ENCODE measurements at regions not wholly inside any gene's neighbourhood (a gene's known extent, or its start where the extent isn't known, plus 50 kb on each side); places are given as distances from the start of the nearest gene placed in this dataset.

- Histone ChIP-seq H2BK120ac (ENCODE audit: low read depth, low read length) (no peak overlapping the region), H4K8ac (ENCODE audit: low read length) (no peak overlapping the region), H2AK5ac (ENCODE audit: low read length, severe bottlenecking) (no peak overlapping the region), H3K27me3 (ENCODE audit: control insufficient read depth in 1 of 2, insufficient read depth in 1 of 2, low read length in 2 of 2) (no peaks in the 10 kb centered on the region), H3K4me3 (ENCODE audit: insufficient read depth in 1 of 2, low read depth in 1 of 2, low read length in 2 of 2) (no peak overlapping the region), H2BK12ac (ENCODE audit: low read length in 2 of 2) (no peak overlapping the region), H3K9ac (ENCODE audit: low read length) (no peak overlapping the region), H3K9me3 (ENCODE audit: control insufficient read depth, low read length) (no peaks in the 10 kb centered on the region), H4K91ac (ENCODE audit: low read length) (no peak overlapping the region), H2AFZ (ENCODE audit: low read depth, low read length) (no peak overlapping the region), H2BK15ac (ENCODE audit: low read depth, poor library complexity, severe bottlenecking) (no peak overlapping the region), H3K27ac (ENCODE audit: low read length, poor library complexity, severe bottlenecking) (no peak overlapping the region), H3K14ac (ENCODE audit: low read length in 2 of 2) (no peak overlapping the region), H2BK5ac (ENCODE audit: low read depth, low read length, poor library complexity, severe bottlenecking) (no peak overlapping the region), H3K4ac (ENCODE audit: low read depth in 1 of 2, low read length in 2 of 2) (no peak overlapping the region), H3K4me2 (ENCODE audit: low read length, poor library complexity, severe bottlenecking) (no peak overlapping the region), H3K4me1 (ENCODE audit: control insufficient read depth, insufficient read depth, low read depth, low read length) (no peaks in the 10 kb centered on the region), H3K79me1 (replicated peaks; ENCODE audit: low read length, poor library complexity, severe bottlenecking) (no peaks in the 10 kb centered on the region), H3K23ac (ENCODE audit: low read length in 2 of 2) (no peak overlapping the region), H3K18ac (ENCODE audit: low read depth in 1 of 2, low read length in 2 of 2) (no peak overlapping the region), H3K36me3 (ENCODE audit: control insufficient read depth in 1 of 2, insufficient read depth in 2 of 2, low read depth in 1 of 2, low read length in 2 of 2) (no peaks in the 10 kb centered on the region)
- DNase-seq: no peak
- WGBS: no CpG with 5 or more reads among the region's 2 CpGs
Measured at GRCh38 chr4:17265139-17265538, 246.8 kb downstream of the QDPR start.

DNA sequence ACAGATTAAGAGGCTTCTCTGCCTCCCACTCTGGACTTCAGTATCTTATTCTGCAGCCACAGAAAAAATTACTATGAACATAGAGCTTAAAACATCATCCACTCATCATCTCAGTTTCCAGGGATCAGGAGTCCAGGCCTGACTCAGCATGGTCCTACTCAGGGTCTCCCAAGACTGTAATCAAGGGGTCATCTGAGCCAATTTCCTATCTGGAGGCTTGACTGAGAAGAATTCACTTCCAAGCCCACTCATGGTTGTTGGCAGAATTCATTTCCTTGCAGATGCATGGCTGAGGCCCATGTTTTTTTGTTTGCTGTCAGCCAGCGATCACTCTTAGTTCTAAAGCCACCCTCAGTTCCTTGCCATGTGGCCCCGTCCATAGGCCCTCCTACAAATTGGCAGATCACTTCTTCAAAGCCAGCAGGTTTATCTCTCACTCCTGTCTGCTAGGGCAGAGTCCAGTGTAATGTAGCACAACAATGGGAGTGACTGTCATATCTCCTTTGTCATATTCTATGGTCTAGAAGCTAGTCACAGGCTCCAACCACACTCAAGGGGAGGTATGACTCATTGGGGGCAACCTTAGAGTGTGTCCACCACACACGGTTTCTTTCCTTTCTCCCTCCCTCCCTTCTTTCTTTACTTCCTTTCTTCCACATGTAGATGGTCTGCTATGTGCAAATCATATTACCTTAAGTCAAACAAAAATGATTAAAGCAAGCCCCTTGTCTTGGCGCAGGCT, 251.6 kb downstream of the QDPR start:
- no peak overlapping the region for H2BK5ac ChIP-seq (ENCODE audit: low read depth, low read length, poor library complexity, severe bottlenecking)

DNA sequence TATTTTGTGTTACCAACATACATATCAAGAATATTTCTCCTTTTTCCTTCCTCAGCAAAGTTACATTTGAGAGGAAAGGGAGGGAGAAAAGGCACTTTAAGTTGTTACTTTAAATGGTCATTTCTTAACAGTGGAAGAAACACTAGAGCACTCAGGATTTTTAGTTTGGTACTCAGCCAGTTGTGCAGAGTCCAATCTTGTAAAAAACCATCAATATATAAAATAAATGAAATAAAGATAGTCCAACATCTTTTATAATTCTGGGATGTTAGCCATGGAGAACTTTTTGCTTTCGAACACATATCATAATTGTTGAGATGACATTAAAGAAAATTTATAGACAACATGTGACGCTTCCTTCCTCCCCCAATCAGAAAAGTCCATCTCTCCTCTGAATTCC, 253.8 kb downstream of the QDPR start:
- no peak for DNase-seq
- Histone ChIP-seq H2BK5ac (ENCODE audit: low read depth, low read length, poor library complexity, severe bottlenecking) (no peak overlapping the region), H4K91ac (ENCODE audit: low read length) (no peak overlapping the region), H2BK15ac (ENCODE audit: low read depth, poor library complexity, severe bottlenecking) (no peak overlapping the region), H3K4me1 (ENCODE audit: control insufficient read depth, insufficient read depth, low read depth, low read length) (no peaks in the 10 kb centered on the region), H3K14ac (ENCODE audit: low read length in 2 of 2) (no peak overlapping the region), H3K9me3 (ENCODE audit: control insufficient read depth, low read length) (no peaks in the 10 kb centered on the region), H3K18ac (ENCODE audit: low read depth in 1 of 2, low read length in 2 of 2) (no peak overlapping the region), H4K8ac (ENCODE audit: low read length) (no peak overlapping the region), H2AFZ (ENCODE audit: low read depth, low read length) (no peak overlapping the region), H3K36me3 (ENCODE audit: control insufficient read depth in 1 of 2, insufficient read depth in 2 of 2, low read depth in 1 of 2, low read length in 2 of 2) (no peaks in the 10 kb centered on the region), H3K27me3 (ENCODE audit: control insufficient read depth in 1 of 2, insufficient read depth in 1 of 2, low read length in 2 of 2) (no peaks in the 10 kb centered on the region), H3K4me2 (ENCODE audit: low read length, poor library complexity, severe bottlenecking) (no peak overlapping the region), H3K4me3 (ENCODE audit: insufficient read depth in 1 of 2, low read depth in 1 of 2, low read length in 2 of 2) (no peak overlapping the region), H2BK12ac (ENCODE audit: low read length in 2 of 2) (no peak overlapping the region), H3K4ac (ENCODE audit: low read depth in 1 of 2, low read length in 2 of 2) (no peak overlapping the region), H2BK120ac (ENCODE audit: low read depth, low read length) (no peak overlapping the region), H3K23ac (ENCODE audit: low read length in 2 of 2) (no peak overlapping the region), H3K79me1 (replicated peaks; ENCODE audit: low read length, poor library complexity, severe bottlenecking) (no peaks in the 10 kb centered on the region), H3K9ac (ENCODE audit: low read length) (no peak overlapping the region), H2AK5ac (ENCODE audit: low read length, severe bottlenecking) (no peak overlapping the region), H3K27ac (ENCODE audit: low read length, poor library complexity, severe bottlenecking) (no peak overlapping the region)
- WGBS: 86% methylated on average over 2 of the region's 2 CpGs

More for the DNA sequence above, 251.6 kb downstream of the QDPR start:
- Histone ChIP-seq H3K4me1 (ENCODE audit: control insufficient read depth, insufficient read depth, low read depth, low read length) (no peaks in the 10 kb centered on the region), H3K27ac (ENCODE audit: low read length, poor library complexity, severe bottlenecking) (no peak overlapping the region), H3K27me3 (ENCODE audit: control insufficient read depth in 1 of 2, insufficient read depth in 1 of 2, low read length in 2 of 2) (no peaks in the 10 kb centered on the region), H3K23ac (ENCODE audit: low read length in 2 of 2) (no peak overlapping the region), H4K8ac (ENCODE audit: low read length) (no peak overlapping the region), H3K9me3 (ENCODE audit: control insufficient read depth, low read length) (no peaks in the 10 kb centered on the region), H3K4me2 (ENCODE audit: low read length, poor library complexity, severe bottlenecking) (no peak overlapping the region), H3K9ac (ENCODE audit: low read length) (no peak overlapping the region), H2AFZ (ENCODE audit: low read depth, low read length) (no peak overlapping the region), H3K79me1 (replicated peaks; ENCODE audit: low read length, poor library complexity, severe bottlenecking) (no peaks in the 10 kb centered on the region), H2BK15ac (ENCODE audit: low read depth, poor library complexity, severe bottlenecking) (no peak overlapping the region), H2BK120ac (ENCODE audit: low read depth, low read length) (no peak overlapping the region), H2BK12ac (ENCODE audit: low read length in 2 of 2) (no peak overlapping the region), H3K4ac (ENCODE audit: low read depth in 1 of 2, low read length in 2 of 2) (no peak overlapping the region), H3K14ac (ENCODE audit: low read length in 2 of 2) (no peak overlapping the region), H3K36me3 (ENCODE audit: control insufficient read depth in 1 of 2, insufficient read depth in 2 of 2, low read depth in 1 of 2, low read length in 2 of 2) (no peaks in the 10 kb centered on the region), H2AK5ac (ENCODE audit: low read length, severe bottlenecking) (no peak overlapping the region), H3K4me3 (ENCODE audit: insufficient read depth in 1 of 2, low read depth in 1 of 2, low read length in 2 of 2) (no peak overlapping the region), H3K18ac (ENCODE audit: low read depth in 1 of 2, low read length in 2 of 2) (no peak overlapping the region), H4K91ac (ENCODE audit: low read length) (no peak overlapping the region)
- 89% methylated on average over 3 of the region's 4 CpGs for WGBS
- DNase-seq: no peak

- no peak overlapping the region for H2BK5ac ChIP-seq (ENCODE audit: low read depth, low read length, poor library complexity, severe bottlenecking)
- H3K4me2 ChIP-seq (ENCODE audit: low read length, poor library complexity, severe bottlenecking): no peak overlapping the region
- no peak overlapping the region for H2BK120ac ChIP-seq (ENCODE audit: low read depth, low read length)
- H3K27me3 ChIP-seq (ENCODE audit: control insufficient read depth in 1 of 2, insufficient read depth in 1 of 2, low read length in 2 of 2): no peaks in the 10 kb centered on the region
- no peak overlapping the region for H2AK5ac ChIP-seq (ENCODE audit: low read length, severe bottlenecking)
- no peak overlapping the region for H3K4ac ChIP-seq (ENCODE audit: low read depth in 1 of 2, low read length in 2 of 2)
- no peak overlapping the region for H3K14ac ChIP-seq (ENCODE audit: low read length in 2 of 2)
- no peaks in the 10 kb centered on the region for H3K36me3 ChIP-seq (ENCODE audit: control insufficient read depth in 1 of 2, insufficient read depth in 2 of 2, low read depth in 1 of 2, low read length in 2 of 2)
- 89% methylated on average over 2 of the region's 2 CpGs for WGBS
- H3K4me1 ChIP-seq (ENCODE audit: control insufficient read depth, insufficient read depth, low read depth, low read length): no peaks in the 10 kb centered on the region
- H2BK15ac ChIP-seq (ENCODE audit: low read depth, poor library complexity, severe bottlenecking): no peak overlapping the region
- H3K9ac ChIP-seq (ENCODE audit: low read length): no peak overlapping the region
- H3K79me1 ChIP-seq (replicated peaks; ENCODE audit: low read length, poor library complexity, severe bottlenecking): no peaks in the 10 kb centered on the region
- H3K18ac ChIP-seq (ENCODE audit: low read depth in 1 of 2, low read length in 2 of 2): no peak overlapping the region
- H3K4me3 ChIP-seq (ENCODE audit: insufficient read depth in 1 of 2, low read depth in 1 of 2, low read length in 2 of 2): no peak overlapping the region
- no peak overlapping the region for H2AFZ ChIP-seq (ENCODE audit: low read depth, low read length)
- H3K27ac ChIP-seq (ENCODE audit: low read length, poor library complexity, severe bottlenecking): no peak overlapping the region
- H4K8ac ChIP-seq (ENCODE audit: low read length): no peak overlapping the region
- H2BK12ac ChIP-seq (ENCODE audit: low read length in 2 of 2): no peak overlapping the region
- H3K23ac ChIP-seq (ENCODE audit: low read length in 2 of 2): no peak overlapping the region
- no peak for DNase-seq
- H4K91ac ChIP-seq (ENCODE audit: low read length): no peak overlapping the region
- H3K9me3 ChIP-seq (ENCODE audit: control insufficient read depth, low read length): no peaks in the 10 kb centered on the region
Measured at GRCh38 chr4:17252131-17252530, 259.8 kb downstream of the QDPR start.

All from mesenchymal stem cell (in vitro differentiated cells and primary cell).